ENCODE measurements at regions not wholly inside any gene's neighbourhood (a gene's known extent, or its start where the extent isn't known, plus 50 kb on each side); places are given as distances from the start of the nearest gene placed in this dataset.

DNA sequence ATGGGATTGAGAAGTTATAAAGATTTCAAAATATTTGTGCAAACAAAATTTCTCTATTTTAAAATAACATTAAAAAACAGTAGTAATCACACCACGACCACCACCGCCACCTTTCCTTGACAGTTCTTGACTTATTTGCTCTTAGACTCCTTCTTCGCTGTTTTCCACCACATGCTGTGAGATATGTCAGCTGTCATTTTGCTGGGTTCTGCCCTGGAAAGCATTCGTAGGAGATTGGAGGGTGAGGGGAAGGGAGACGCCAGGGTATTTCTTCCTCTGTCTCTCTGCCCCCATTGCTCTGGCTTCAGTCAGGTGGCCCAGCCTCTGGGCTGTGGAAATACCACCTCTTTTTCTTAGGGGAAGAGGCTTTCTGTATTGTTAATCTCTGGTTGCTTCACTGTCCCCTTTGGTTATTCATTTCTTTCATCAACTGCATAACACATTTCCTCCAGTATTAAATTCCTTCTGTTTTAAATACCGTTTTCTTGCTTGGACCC is 186.2 kb downstream of the NEDD1 start:
- DNase-seq (ENCODE audit: low read depth): no peak

- no peak for DNase-seq (ENCODE audit: low read depth)
Measured at GRCh38 chr12:97097734-97098133, 190.7 kb downstream of the NEDD1 start.

DNA sequence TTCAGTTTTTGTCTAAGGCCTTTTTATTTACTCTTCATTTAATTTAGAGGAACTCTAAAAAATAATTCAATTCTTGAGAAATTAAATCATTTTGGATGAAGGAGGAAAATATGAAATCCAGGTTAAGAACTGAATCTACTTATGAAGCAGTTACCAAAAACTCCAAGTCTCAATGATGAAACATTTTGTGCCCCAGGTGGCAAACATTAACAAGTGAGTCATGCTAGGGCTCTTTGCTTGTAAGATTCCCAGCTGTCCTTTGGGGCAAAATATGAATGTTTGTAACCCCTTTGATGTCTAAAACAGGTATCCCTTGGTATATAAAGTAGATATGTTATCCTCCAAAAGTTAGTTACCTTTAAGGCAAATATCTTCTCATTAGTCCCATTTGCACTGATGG is 202.4 kb downstream of the NEDD1 start:
- DNase-seq (ENCODE audit: low read depth): no peak

- no peak for DNase-seq (ENCODE audit: low read depth)
Measured at GRCh38 chr12:97112136-97112535, 205.1 kb downstream of the NEDD1 start.

DNA sequence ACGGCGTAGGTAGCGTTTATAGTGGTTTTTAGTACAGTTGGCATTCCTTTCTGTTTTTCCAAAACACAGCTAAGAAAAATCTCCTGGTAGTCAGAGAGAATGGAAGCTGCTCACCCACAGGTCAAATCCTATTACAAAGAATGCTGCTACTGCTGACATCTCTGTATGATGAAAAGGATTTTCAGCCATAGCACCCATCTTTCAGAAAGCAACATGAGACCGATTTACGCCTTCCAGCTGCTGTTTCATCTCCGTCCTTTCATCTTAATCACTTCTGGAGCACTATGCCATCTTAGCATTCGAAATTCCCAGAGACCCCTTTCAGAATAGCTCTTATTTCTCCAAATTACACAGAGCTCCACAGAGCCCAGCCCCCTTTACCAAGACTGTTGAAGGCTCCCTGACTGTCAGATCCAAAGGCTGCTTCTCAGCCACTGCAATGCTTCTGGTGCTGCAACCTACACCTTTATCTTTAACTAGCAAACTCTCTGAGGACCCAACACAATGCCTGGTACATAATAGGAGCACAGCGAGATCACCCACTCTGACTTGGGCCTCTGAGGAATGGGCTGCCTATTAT is 211.8 kb downstream of the NEDD1 start:
- DNase-seq (ENCODE audit: low read depth): no peak

DNA sequence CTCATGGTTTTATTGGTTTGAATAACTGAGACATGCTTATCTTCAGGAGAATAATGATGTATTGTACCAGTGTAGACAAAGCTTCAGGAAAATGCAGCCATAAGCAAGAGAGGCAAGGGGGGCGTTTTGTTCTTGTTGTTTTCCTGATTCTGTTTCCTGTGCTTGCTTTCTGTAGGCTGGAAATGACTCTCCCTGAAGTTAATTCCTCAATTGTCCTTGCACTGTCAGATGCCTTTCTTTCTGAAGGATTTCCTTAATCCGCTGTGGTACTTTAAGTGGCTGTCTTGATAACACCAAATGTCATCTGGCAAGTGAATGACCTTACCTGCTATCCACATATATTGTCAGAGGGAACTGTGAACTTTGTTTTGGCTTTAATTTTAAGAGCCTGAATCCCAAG is 220.0 kb downstream of the NEDD1 start:
- no peak for DNase-seq (ENCODE audit: low read depth)

- no peak for DNase-seq (ENCODE audit: low read depth)
Measured at GRCh38 chr12:97131220-97131981, 224.3 kb downstream of the NEDD1 start.

- DNase-seq (ENCODE audit: low read depth): no peak
Measured at GRCh38 chr12:97132270-97132669, 225.2 kb downstream of the NEDD1 start.

DNA sequence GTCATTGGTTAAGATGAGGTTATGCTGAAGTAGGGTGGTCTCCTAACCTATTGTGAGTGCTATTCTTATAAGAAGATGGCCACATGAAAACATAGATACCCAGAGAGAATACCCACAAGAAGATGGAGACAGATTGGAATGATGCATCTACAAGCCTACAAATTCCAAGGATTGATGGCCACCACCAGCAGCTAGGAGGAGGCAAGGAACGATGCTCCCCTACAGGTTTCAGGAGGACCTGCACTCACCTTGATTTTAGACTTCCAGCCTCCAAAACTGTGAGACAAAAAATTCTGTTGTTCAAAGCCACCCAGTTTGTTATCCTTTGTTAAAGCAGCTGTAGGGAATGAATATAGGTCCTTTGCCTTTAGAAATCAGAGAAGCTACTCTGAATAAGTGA is 227.4 kb downstream of the NEDD1 start:
- DNase-seq (ENCODE audit: low read depth): no peak

DNA sequence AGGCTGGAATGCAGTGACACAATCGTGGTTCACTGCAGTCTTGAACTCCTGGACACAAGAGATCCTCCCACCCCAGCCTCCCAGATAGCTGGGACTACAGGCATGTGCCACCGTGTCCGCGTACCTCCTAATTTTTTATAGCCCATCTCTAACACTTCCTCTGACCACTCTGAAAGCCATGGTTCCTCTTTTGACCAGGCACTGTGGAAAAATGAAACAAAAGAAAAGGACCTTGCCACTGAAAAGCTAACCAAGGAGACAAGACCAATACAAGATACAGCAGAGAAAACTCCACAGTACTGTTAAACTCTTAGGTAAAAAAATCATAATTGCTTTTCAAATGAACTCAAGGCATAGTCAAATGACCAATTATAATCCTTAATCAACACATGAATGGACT is 233.3 kb downstream of the NEDD1 start:
- DNase-seq (ENCODE audit: low read depth): no peak

DNA sequence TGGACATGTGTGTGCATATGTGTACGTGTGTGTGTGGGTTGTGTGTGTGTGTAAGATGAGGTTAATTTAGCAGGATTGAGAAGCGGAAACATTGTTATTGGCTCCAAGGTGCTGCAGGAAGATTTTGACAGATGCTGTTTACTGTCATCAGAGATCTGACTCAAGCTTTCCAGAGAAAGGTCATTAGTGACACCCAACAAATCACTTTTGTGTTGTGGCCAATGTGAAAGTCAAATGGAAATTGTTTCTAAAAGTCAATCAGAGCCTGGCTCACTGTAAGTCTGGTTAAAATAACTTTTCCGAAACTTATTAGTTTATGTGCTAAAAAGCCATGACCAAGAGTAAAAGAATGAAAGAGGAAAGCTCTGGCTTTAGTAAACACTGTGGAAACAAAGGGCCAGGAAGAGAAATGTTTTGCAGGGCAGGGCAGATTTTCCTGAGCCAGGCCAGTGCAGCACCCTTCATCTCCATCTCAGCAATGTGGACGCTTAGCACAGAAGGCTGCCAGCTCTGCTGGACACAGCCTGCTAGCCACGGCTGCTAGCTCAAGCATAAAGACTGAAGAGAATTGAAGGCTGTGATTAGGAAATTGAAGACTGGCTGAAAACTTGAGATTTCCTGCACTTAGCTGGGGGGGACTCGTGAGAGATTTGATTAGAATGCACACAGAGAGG is 235.8 kb downstream of the NEDD1 start:
- no peak for DNase-seq (ENCODE audit: low read depth)

DNA sequence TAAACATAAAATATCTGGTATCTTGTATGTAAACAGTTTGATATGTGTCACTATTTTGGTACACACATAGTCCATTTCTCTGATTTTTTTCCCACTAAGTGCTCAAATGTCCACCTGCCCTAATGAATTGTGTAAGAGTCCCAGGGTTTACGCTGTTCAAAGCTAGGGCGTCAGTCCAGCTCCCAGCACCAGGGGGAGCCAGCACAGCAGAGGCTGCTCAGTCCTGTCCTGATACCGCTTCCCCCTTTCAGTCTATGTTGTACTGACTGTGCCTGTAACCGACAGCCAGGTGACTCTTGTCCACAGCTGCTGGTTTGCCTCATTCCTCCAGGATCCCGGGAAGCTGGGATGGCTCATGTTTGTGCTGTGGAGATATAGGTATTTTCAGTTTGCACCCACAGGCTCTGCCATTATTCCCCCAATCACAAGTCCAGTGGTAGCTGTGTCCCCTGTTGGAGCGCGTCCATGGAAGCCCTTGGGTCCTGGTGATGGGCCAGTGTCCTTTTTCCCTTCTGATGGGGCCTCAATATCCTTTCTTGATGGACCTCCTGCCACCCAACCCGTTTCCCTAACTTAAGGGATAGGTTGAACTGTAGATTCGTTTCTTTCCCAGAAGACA is 242.0 kb downstream of the NEDD1 start:
- DNase-seq (ENCODE audit: low read depth): no peak

DNA sequence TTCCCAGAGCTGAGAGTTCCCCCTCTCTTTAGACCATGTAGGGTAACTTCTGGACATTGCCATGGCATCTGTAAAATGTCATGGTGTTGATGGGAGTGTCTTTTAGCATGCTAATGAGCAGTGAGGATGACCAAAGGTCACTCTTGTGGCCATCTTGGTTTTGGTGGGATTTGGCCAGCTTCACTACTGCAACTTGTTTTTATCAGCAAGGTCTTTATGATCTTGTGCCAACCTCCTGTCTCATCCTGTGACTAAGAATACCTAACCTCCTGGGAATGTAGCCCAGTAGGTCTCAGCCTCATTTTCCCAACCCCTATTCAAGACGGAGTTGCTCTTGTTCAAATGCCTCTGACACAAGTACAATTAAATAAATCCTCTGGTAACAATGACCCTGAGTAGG is 244.4 kb downstream of the NEDD1 start:
- DNase-seq (ENCODE audit: low read depth): no peak

DNA sequence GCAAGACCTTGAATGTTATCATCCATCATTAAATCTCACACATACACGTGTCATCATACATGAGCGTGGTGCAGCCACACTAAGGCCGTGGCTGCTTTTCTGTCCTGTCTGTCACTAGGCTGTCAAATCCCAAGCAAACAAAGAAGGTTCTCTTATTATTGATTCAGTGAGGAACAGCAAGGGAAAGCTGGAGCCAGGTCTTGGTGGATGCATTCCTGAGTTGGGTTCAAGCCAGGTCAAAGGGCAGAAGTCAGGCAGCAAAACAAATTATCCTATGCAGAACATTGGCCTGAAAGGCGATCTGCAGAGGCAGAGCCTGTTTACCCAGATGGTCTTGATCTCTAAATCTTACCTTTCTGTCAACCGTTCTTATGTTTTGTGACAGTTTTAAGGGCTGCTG is 252.3 kb downstream of the NEDD1 start:
- DNase-seq (ENCODE audit: low read depth): no peak

DNA sequence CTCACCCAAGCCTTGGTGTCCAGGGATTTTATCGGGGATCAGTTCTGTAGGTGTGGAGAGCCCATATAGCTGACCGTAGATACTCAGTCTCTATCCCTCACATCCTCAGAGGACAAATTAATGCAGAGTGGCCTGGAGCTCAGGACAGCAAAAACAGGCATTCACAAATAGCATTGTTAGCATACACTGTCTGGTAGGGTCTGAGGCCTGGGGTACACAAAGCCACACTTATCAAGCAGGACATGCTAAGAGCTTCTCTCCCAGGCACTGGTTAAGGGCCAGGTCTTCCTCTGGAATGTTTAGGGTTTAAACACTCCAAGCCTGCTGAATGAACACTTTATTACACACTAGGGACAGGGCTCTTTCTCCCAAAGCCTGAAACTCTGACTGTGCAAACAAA is 253.2 kb downstream of the NEDD1 start:
- no peak for DNase-seq (ENCODE audit: low read depth)

GRCh38 chr12:97162173-97162572 is 255.1 kb downstream of the NEDD1 start:
- DNase-seq (ENCODE audit: low read depth): no peak

GRCh38 chr12:97164936-97165335 is 257.9 kb downstream of the NEDD1 start:
- no peak for DNase-seq (ENCODE audit: low read depth)

DNA sequence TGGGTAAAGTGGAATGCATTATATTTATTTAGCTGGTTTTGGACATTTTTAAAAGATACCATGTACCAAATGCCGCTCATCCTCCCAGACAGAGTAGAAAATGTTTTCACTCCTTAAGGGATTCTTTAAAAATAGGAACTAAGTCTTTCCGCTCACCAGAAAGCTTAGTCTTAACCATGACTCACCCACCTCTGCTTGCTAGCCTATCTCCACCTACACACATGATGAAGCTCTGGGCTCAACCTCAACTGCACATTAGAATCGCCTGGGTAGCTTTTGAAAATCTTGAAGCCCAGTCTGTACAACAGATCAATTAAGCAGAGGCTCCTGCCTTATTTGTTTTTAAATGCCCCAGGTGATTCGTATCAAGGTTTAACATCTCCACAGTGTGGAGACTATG is 260.5 kb downstream of the NEDD1 start:
- no peak for DNase-seq (ENCODE audit: low read depth)

DNA sequence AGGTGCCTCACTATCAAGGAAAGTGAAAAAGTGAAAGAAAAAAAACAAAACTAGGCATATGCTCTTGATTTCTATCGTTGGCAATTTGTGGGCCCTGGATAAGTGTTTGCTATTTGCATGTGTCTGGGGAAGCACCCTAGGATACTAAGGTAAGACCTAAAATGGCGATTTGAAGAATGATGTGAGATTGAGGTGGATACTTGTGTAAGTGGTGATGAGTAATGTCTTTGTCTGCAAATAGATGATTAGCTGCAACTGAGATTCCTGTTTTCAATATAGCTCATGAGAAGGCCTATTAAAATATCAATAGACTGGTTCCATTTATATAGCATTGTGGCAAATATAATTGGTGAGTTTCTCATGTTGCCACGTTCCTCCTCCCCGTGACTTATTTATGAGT is 261.7 kb downstream of the NEDD1 start:
- no peak for DNase-seq (ENCODE audit: low read depth)

- no peak for DNase-seq (ENCODE audit: low read depth)
Measured at GRCh38 chr12:97169889-97170567, 263.0 kb downstream of the NEDD1 start.

DNA sequence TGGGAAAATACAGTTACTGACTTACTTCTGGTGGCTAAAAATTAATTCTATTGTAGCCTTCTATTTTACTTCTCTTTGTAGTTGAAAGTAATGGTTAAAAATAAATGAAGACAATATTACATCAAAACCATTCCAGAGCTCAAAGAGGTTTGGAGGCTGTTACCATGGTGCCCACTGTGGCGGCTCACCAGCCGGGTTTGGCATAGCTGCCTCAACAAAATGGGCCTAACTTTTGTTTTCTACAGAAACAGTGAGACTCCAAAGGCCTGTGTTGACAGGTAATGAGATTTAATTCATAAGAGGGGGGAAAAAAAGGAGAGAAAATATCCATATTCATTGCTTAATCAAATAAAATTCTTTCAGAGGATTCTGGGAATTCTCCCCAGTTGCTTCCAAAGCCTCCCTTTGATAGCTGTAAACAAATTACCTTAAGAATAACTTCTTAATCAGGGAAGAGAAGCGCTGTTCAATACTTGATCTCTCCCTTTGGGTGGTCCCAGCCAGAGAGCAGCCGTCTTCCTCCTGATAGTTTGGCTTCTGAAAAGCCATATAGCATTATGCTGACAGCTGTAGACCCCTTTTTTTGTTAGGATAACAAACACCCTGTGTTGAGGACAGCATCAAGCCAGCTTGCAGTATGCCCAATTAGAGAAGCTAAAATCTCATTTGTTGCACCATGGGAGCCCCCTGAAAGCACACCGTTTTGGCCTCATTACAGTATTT is 266.8 kb downstream of the NEDD1 start:
- DNase-seq (ENCODE audit: low read depth): no peak

DNA sequence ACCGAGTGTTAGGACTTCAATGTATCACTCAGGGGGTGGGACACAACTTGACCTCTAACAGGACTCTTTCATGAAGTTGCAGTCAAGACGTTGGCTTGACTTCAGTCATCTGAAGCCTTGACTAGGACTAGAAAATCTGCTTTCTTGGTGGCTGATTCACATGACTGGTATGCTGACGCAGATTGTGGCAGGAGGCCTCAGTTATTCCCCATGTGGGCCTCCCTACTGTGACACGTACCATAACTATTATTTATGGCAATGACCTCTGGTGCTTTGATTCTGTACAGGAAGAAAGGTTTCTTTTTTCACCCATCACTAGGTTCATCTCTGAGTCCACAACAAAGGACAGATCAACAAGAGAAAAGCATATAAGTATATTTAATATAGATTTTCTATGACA is 270.4 kb downstream of the NEDD1 start:
- peak; percentile 15 for DNase-seq (ENCODE audit: low read depth)

Measured in HS-27A (cell line).